Natural killer cell (primary cell): ENCODE measurements at regions not wholly inside any gene's neighbourhood (a gene's known extent, or its start where the extent isn't known, plus 50 kb on each side); places are given as distances from the start of the nearest gene placed in this dataset.

Experiments used
- ATAC-seq, 3 donors: fragments of 150-1000 bp in 2 of 3; fragments of 200-7000 bp in 1 of 3; cut with Tn5 transposase; 1 replicate in 1 of 3; 2 replicates in 2 of 3; pipeline ENCODE4 v1.10.0; 2021; ENCODE audit warnings: mild to moderate bottlenecking in 2 of 3, moderate library complexity in 2 of 3
- DNase-seq, 2 donors: peaks; one replicate each; pipeline versions ENCODE4 v3.0.0 to v3.0.0-alpha.2; 2013 to 2021; ENCODE audit warnings: mixed read lengths in 1 of 2
- H3K27ac ChIP-seq: one replicate; pipeline ENCODE4 v1.5.1; 2013; ENCODE audit warnings: mild to moderate bottlenecking, low read length
- H3K27me3 ChIP-seq: one replicate; pipeline ENCODE4 v1.6.1; 2013; ENCODE audit warnings: low read length; ENCODE audit not compliant: control insufficient read depth, insufficient read depth
- H3K36me3 ChIP-seq: one replicate; pipeline ENCODE4 v1.6.1; 2013; ENCODE audit warnings: low read length; ENCODE audit not compliant: control insufficient read depth, insufficient read depth
- H3K4me1 ChIP-seq: one replicate; pipeline ENCODE4 v1.6.1; 2013; ENCODE audit warnings: low read length; ENCODE audit not compliant: control insufficient read depth, insufficient read depth
- H3K4me3 ChIP-seq: one replicate; pipeline ENCODE4 v1.5.1; 2013; ENCODE audit warnings: low read length
- H3K9me3 ChIP-seq: one replicate; pipeline ENCODE4 v1.6.1; 2013; ENCODE audit warnings: low read length; ENCODE audit not compliant: control insufficient read depth, insufficient read depth
- H3K27ac Mint-ChIP-seq, 2 donors: one replicate each; pipeline ENCODE4 v1.8.0; 2022; ENCODE audit warnings: mild to moderate bottlenecking in 2 of 2, mixed read lengths in 2 of 2, moderate library complexity in 1 of 2
- H3K27me3 Mint-ChIP-seq, 2 donors: one replicate each; pipeline ENCODE4 v1.8.0; 2022; ENCODE audit warnings: low read depth in 2 of 2, mixed read lengths in 2 of 2
- H3K36me3 Mint-ChIP-seq: one replicate; pipeline ENCODE4 v1.8.0; 2022; ENCODE audit warnings: mixed read lengths
- H3K4me1 Mint-ChIP-seq, 2 donors: one replicate each; pipeline ENCODE4 v1.8.0; 2022; ENCODE audit warnings: mixed read lengths in 2 of 2
- H3K4me3 Mint-ChIP-seq: one replicate; pipeline ENCODE4 v1.8.0; 2022; ENCODE audit warnings: mild to moderate bottlenecking, moderate library complexity, mixed read lengths
- H3K9me3 Mint-ChIP-seq, 2 donors: one replicate each; pipeline ENCODE4 v1.8.0; 2022; ENCODE audit warnings: mixed read lengths in 2 of 2
- WGBS: methylation state at CpG from one replicate; pipeline ENCODE4 v1.1.7; 2013; ENCODE audit warnings: missing lambda C conversion rate; ENCODE audit not compliant: insufficient coverage; 5-methylcytosine and 5-hydroxymethylcytosine counted together
- intact Hi-C: fragments of 100-400 bp; cut with micrococcal nuclease; formaldehyde crosslinking; loops from one replicate; pipeline ENCODE4 v1.14.2; 2022
- TF ChIP-seq, protein P1 (sequence below): fragments of 200-600 bp; IDR thresholded peaks from one replicate; pipeline ENCODE4 v1.8.0; 2022; ENCODE audit warnings: antibody characterized with exemption

DNA sequence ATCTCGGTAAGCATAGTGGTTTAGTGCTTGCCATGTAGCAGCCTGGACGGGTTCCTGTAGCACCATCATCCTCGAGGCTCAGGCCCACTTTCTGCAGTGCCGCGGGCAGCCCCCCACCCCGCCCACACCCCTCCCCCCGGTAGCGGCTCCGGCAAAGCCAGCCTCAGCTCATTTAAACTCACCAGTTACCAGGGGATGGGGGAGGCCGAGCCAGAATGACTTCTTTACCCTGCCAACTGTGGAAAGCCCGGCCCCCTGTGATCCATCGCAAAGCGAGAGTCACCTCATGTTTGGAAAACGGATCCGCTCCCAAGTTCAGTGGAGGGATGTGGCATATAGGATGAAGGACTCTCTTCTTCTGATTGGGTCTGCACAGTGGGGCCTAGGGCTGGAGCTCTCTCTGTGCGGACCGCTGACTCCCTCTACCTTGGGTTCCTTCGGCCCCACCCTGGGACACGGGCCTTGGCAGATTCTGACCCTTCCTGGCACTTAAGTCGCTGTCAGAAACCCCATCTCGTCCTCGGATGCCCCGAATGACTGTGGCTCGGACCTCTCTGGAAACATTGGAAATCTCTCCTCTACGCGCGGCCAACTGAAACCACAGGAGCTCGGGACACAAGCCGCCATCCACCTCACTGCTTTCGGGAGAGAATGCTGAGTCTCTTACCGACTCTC is 337.8 kb upstream of the DEFB115 start:
- DNase-seq: no peak

DNA sequence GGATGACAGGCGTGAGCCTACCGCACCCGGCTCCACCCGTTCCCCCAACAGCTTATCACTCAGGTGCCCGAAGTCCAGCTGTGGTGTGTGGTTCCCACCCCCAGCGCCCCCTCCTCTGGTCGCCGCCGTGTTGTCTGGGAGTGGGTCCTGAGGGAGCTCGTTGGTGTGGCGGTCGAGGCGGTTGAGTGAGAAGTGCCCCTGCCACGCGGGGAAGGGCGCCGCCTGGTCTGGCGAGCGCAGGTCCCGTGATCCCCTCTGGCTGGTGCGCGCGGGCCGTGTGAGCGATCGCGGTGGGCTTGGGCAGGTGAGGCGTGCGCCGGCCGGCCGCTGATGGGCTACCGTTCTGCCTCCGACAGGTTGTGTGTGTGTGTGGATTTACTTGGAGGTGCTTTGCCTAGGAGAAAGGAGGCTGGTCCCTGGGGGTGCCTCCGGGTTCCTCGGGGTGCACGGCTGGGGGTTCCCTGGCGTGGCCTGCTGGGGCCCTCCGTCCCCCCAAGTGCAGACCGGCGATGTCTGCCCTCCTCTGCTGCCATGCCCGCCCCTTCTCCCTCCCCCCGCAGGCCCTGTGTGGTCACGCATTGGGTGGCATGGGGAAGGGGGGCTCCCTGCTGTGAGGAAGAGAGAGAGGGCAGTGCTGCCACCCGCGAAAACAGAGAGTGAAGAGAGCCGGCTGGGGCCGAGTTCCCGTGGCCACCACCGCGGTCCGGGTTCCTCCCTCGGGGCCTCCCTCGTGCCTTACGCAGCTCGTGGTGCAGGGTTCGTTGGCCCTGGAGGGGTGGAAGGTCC is 336.0 kb upstream of the DEFB115 start:
- WGBS: 92% methylated on average over 56 of the region's 57 CpGs
- H3K4me3 ChIP-seq: no peak overlapping the region
- Mint-ChIP-seq H3K36me3 (peaks cover 15% of the 10 kb centered on the region), H3K4me1 (no peaks in the 10 kb centered on the region), H3K4me3 (no peak overlapping the region), H3K27me3 (no peaks in the 10 kb centered on the region), H3K9me3 (peaks cover 2 to 8% of the 10 kb centered on the region in 2 donors), H3K27ac (no peak overlapping the region)
- no peaks in the 10 kb centered on the region for H3K4me1 ChIP-seq
- DNase-seq (no peak), ATAC-seq (no peak)
- no peaks in the 10 kb centered on the region for H3K27me3 ChIP-seq
- no peaks in the 10 kb centered on the region for H3K36me3 ChIP-seq
- peaks cover 6% of the 10 kb centered on the region for H3K9me3 ChIP-seq
- no peak overlapping the region for H3K27ac ChIP-seq
- intact Hi-C loops: no loop called here
- TF ChIP-seq, protein P1, sequence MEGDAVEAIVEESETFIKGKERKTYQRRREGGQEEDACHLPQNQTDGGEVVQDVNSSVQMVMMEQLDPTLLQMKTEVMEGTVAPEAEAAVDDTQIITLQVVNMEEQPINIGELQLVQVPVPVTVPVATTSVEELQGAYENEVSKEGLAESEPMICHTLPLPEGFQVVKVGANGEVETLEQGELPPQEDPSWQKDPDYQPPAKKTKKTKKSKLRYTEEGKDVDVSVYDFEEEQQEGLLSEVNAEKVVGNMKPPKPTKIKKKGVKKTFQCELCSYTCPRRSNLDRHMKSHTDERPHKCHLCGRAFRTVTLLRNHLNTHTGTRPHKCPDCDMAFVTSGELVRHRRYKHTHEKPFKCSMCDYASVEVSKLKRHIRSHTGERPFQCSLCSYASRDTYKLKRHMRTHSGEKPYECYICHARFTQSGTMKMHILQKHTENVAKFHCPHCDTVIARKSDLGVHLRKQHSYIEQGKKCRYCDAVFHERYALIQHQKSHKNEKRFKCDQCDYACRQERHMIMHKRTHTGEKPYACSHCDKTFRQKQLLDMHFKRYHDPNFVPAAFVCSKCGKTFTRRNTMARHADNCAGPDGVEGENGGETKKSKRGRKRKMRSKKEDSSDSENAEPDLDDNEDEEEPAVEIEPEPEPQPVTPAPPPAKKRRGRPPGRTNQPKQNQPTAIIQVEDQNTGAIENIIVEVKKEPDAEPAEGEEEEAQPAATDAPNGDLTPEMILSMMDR: no peak

More for the DNA sequence above, 337.8 kb upstream of the DEFB115 start:
- H3K4me3 ChIP-seq: no peak overlapping the region
- no peak overlapping the region for H3K27ac ChIP-seq
- Mint-ChIP-seq H3K4me3 (no peak overlapping the region), H3K27ac (no peak overlapping the region), H3K9me3 (peaks cover 0 to 8% of the 10 kb centered on the region in 2 donors), H3K27me3 (no peaks in the 10 kb centered on the region), H3K36me3 (no peaks in the 10 kb centered on the region), H3K4me1 (no peaks in the 10 kb centered on the region)
- ATAC-seq: no peak
- WGBS: 93% methylated on average over 31 of the region's 31 CpGs
- H3K4me1 ChIP-seq: no peaks in the 10 kb centered on the region
- no peaks in the 10 kb centered on the region for H3K36me3 ChIP-seq
- intact Hi-C loops: no loop called here
- TF ChIP-seq, protein P1: no peak
- no peaks in the 10 kb centered on the region for H3K27me3 ChIP-seq
- H3K9me3 ChIP-seq: peaks cover 8% of the 10 kb centered on the region

DNA sequence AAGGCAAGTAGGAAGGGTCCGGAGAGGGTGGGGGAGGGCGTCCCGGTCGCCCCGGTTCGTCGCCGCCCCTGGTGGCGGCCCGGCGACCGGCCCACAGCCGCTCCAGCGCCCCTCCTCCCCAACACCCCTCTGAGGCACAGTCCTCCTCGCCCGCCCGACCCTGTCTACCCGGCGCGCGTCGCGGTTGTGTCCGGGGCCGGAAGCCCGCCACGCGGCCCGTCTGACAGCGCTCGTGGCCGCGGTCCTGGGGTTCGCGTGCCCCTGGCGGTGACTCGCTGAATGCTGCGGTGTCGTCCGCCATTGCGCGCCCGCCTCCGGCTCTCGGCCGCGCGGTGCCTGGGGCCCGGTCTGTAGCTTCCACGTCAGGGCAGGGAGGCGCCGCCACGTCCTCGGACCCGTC is 335.3 kb upstream of the DEFB115 start:
- no peak overlapping the region for H3K27ac Mint-ChIP-seq

More for the DNA sequence above, 335.3 kb upstream of the DEFB115 start:
- H3K36me3 Mint-ChIP-seq: peaks cover 21% of the 10 kb centered on the region
- H3K4me1 ChIP-seq: no peaks in the 10 kb centered on the region
- peaks cover 4 to 11% of the 10 kb centered on the region in 2 donors for H3K9me3 Mint-ChIP-seq
- peaks cover 6% of the 10 kb centered on the region for H3K9me3 ChIP-seq
- no peak overlapping the region for H3K27ac ChIP-seq
- H3K27me3 Mint-ChIP-seq: no peaks in the 10 kb centered on the region
- no peaks in the 10 kb centered on the region for H3K27me3 ChIP-seq
- TF ChIP-seq, protein P1: no peak
- intact Hi-C loops: no loop called here
- ATAC-seq (no peak), DNase-seq (no peak)
- H3K4me1 Mint-ChIP-seq: no peaks in the 10 kb centered on the region
- H3K36me3 ChIP-seq: no peaks in the 10 kb centered on the region
- WGBS: 64% methylated on average over 47 of the region's 55 CpGs
- H3K4me3 ChIP-seq: no peak overlapping the region
- no peak overlapping the region for H3K4me3 Mint-ChIP-seq
